Endothelial cell of umbilical vein (primary cell): ENCODE measurements at regions not wholly inside any gene's neighbourhood (a gene's known extent, or its start where the extent isn't known, plus 50 kb on each side); places are given as distances from the start of the nearest gene placed in this dataset.

ENCODE experiments used
- BruUV-seq: library from RNA; stranded (reverse); fragments of 400-500 nt; replicated peaks from 2 replicates; lab custom pipeline; 2021; lab: Mats Ljungman, UMichigan
- CTCF ChIA-PET: fragments of 300-600, 350-600 bp; sonication (Branson Sonifier 250); formaldehyde crosslinking; loops from one replicate; lab custom pipeline; 2021; ENCODE audit warnings: antibody characterized with exemption, inconsistent platforms; lab: Charles Lee
- POLR2A ChIA-PET: fragments of 300-600, 350-600 bp; sonication (Branson Sonifier 250); formaldehyde crosslinking; loops from one replicate; lab custom pipeline; 2021; ENCODE audit warnings: antibody characterized with exemption, inconsistent platforms; lab: Charles Lee
- DNase-seq: peaks from one replicate; pipeline ENCODE4 v3.0.0-alpha.2; 2011; ENCODE audit warnings: low read depth, low spot score
- FAIRE-seq: peaks from 2 replicates; lab custom pipeline; 2011; peaks lifted over from hg19 to GRCh38; lab: Jason Lieb, UNC
- H2AFZ ChIP-seq: 2 replicates; pipeline ENCODE4 v1.6.0; 2012; ENCODE audit warnings: low read depth, low read length, control low read depth, inconsistent platforms
- H3K27ac ChIP-seq: 2 replicates; pipeline ENCODE4 v1.5.1; 2011; ENCODE audit warnings: low read depth, mild to moderate bottlenecking, control low read depth, low read length, moderate library complexity; ENCODE audit not compliant: insufficient read depth
- H3K27me3 ChIP-seq, 2 experiments: 2 replicates each; pipeline versions ENCODE4 v1.6.0 to v1.6.1; 2011; ENCODE audit warnings: low read length in 2 of 2, mixed read lengths in 1 of 2; ENCODE audit not compliant: control insufficient read depth in 2 of 2, insufficient read depth in 2 of 2
- H3K36me3 ChIP-seq, 2 experiments: 2 replicates in 1 of 2; 3 replicates in 1 of 2; pipeline ENCODE4 v1.5.1; 2011; ENCODE audit warnings: low read length in 2 of 2, mild to moderate bottlenecking in 1 of 2, moderate library complexity in 1 of 2; ENCODE audit not compliant: control insufficient read depth in 2 of 2, insufficient read depth in 2 of 2; ENCODE audit errors: extremely low read depth in 1 of 2
- H3K4me1 ChIP-seq: 3 replicates; pipeline ENCODE4 v1.5.1; 2011; ENCODE audit warnings: mild to moderate bottlenecking, low read length; ENCODE audit not compliant: control insufficient read depth, insufficient read depth; ENCODE audit errors: extremely low read depth
- H3K4me2 ChIP-seq: 2 replicates; pipeline ENCODE4 v1.6.1; 2011; ENCODE audit warnings: low read length, control low read depth, mixed read lengths; ENCODE audit not compliant: insufficient read depth
- H3K4me3 ChIP-seq, 3 experiments: fragments of 200-600 bp in 1 of 3; sonication (generic), shearing (Covaris generic) in 1 of 3; replicated peaks in 1 of 3; 2 replicates each; pipeline ENCODE4 v1.5.1; 2011 to 2016; ENCODE audit warnings: control low read depth in 3 of 3, low read length in 3 of 3, mild to moderate bottlenecking in 2 of 3, inconsistent platforms in 1 of 3, low read depth in 1 of 3, moderate library complexity in 1 of 3; ENCODE audit not compliant: insufficient read depth in 1 of 3
- H3K79me2 ChIP-seq: 2 replicates; pipeline ENCODE4 v1.6.0; 2012; ENCODE audit warnings: low read length, inconsistent platforms; ENCODE audit not compliant: control insufficient read depth, insufficient read depth
- H3K9ac ChIP-seq: replicated peaks from 2 replicates; pipeline ENCODE3; 2011; ENCODE audit warnings: low read length, control low read depth; ENCODE audit not compliant: insufficient read depth; ENCODE audit errors: extremely low read depth
- H3K9me1 ChIP-seq: replicated peaks from 3 replicates; pipeline ENCODE4 v1.6.0; 2011; ENCODE audit warnings: mild to moderate bottlenecking, low read length; ENCODE audit not compliant: control insufficient read depth, insufficient read depth; ENCODE audit errors: extremely low read depth
- H3K9me3 ChIP-seq: replicated peaks from 2 replicates; pipeline ENCODE4 v1.5.1; 2012; ENCODE audit warnings: low read length, inconsistent platforms; ENCODE audit not compliant: control insufficient read depth, insufficient read depth
- H4K20me1 ChIP-seq: replicated peaks from 2 replicates; pipeline ENCODE3; 2011; ENCODE audit warnings: mild to moderate bottlenecking, low read length; ENCODE audit not compliant: control insufficient read depth, insufficient read depth; ENCODE audit errors: extremely low read depth
- EZH2 ChIP-seq: IDR thresholded peaks from 2 replicates; pipeline ENCODE4 v1.6.1; 2012; ENCODE audit warnings: borderline replicate concordance, low read depth, mild to moderate bottlenecking, moderate library complexity, low read length, inconsistent platforms; ENCODE audit not compliant: severe bottlenecking
- FOS ChIP-seq: IDR thresholded peaks from 2 replicates; pipeline ENCODE4 v1.6.1; 2011; ENCODE audit warnings: mild to moderate bottlenecking, low read length, moderate library complexity, borderline replicate concordance; ENCODE audit not compliant: insufficient read depth
- GATA2 ChIP-seq: IDR thresholded peaks from 2 replicates; pipeline ENCODE4 v1.7.0; 2011; ENCODE audit warnings: low read depth, mild to moderate bottlenecking, moderate library complexity, mixed read lengths, low read length; ENCODE audit not compliant: insufficient read length, insufficient read depth
- JUN ChIP-seq: IDR thresholded peaks from 2 replicates; pipeline ENCODE4 v1.6.1; 2011; ENCODE audit warnings: borderline replicate concordance, low read depth; ENCODE audit not compliant: insufficient read length, insufficient read depth
- MYC ChIP-seq: IDR thresholded peaks from one replicate; pipeline ENCODE4 v1.6.1; 2011; ENCODE audit warnings: mild to moderate bottlenecking, low read depth, low read length
- POLR2A ChIP-seq: IDR thresholded peaks from 2 replicates; pipeline ENCODE4 v1.6.1; 2012; ENCODE audit warnings: low read depth, mild to moderate bottlenecking, control low read depth, low read length
- POLR2AphosphoS5 ChIP-seq: IDR thresholded peaks from 2 replicates; pipeline ENCODE4 v1.6.1; 2012; ENCODE audit warnings: low read depth, mild to moderate bottlenecking, control low read depth, low read length, moderate library complexity; ENCODE audit not compliant: insufficient read depth
- dilution Hi-C: fragments of 300-500 bp; cut with MboI; formaldehyde crosslinking; loops from one replicate; pipeline ENCODE4 v1.15.0; 2019; ENCODE audit warnings: low sequenced_read_pairs; ENCODE audit not compliant: extremely low pct_ligation_motif_present
- intact Hi-C: fragments of 100-400 bp; cut with micrococcal nuclease; formaldehyde crosslinking; loops from one replicate; pipeline ENCODE4 v1.10.0; 2022
- TF ChIP-seq, protein P1 (sequence below): IDR thresholded peaks from 2 replicates; pipeline ENCODE4 v1.6.1; 2011; ENCODE audit not compliant: insufficient read depth, insufficient read length
- TF ChIP-seq, protein P2 (sequence below), 2 donors: IDR thresholded peaks; 1 replicate in 1 of 2; 2 replicates in 1 of 2; pipeline ENCODE4 v1.5.1; 2011; ENCODE audit warnings: low read length in 2 of 2, mild to moderate bottlenecking in 2 of 2, moderate library complexity in 2 of 2, control low read depth in 1 of 2, inconsistent platforms in 1 of 2, low read depth in 1 of 2; ENCODE audit not compliant: insufficient read depth in 1 of 2; ENCODE audit errors: extremely low read depth in 1 of 2

DNA sequence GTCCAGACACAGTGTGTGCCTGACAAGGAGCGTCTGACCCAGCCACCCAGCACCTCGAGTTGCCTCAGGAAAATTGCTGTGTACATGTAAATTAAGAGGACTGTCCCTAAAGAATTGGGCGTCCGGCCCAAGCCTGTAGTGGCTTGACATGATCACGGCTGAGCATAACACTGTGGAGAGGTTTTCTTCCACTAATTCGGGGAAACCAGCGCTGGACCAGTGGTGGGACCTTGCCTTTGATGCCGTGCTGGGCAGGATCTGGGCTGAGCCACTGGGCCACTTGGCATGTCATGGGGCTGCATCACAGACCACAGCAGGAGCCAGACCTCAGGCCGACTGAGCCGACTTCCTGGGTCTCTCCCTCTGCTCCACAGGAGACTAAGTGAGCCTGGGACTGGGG, 282.5 kb downstream of the GLRX3 start:
- H3K79me2 ChIP-seq, result no peaks in the 10 kb centered on the region
- FAIRE-seq (no peak), DNase-seq (no peak)
- BruUV-seq, result no TSS peak
- intact Hi-C loops, result no loop called here
- H3K27me3 ChIP-seq, result no peaks in the 10 kb centered on the region
- H3K4me2 ChIP-seq, result no peak overlapping the region
- H3K4me3 ChIP-seq, result no peak overlapping the region
- ChIA-PET CTCF (no interaction called here), POLR2A (no interaction called here)
- dilution Hi-C loops, result no loop called here
- H2AFZ ChIP-seq, result no peak overlapping the region
- H3K9me1 ChIP-seq, result no peaks in the 10 kb centered on the region
- peaks cover 2% of the 10 kb centered on the region for H3K9me3 ChIP-seq
- no peak overlapping the region for H3K27ac ChIP-seq
- no peaks in the 10 kb centered on the region for H3K4me1 ChIP-seq
- no peak for TF ChIP-seq POLR2A
- no peak overlapping the region for H3K9ac ChIP-seq
- H3K36me3 ChIP-seq, result no peaks in the 10 kb centered on the region
- H4K20me1 ChIP-seq, result no peaks in the 10 kb centered on the region

DNA sequence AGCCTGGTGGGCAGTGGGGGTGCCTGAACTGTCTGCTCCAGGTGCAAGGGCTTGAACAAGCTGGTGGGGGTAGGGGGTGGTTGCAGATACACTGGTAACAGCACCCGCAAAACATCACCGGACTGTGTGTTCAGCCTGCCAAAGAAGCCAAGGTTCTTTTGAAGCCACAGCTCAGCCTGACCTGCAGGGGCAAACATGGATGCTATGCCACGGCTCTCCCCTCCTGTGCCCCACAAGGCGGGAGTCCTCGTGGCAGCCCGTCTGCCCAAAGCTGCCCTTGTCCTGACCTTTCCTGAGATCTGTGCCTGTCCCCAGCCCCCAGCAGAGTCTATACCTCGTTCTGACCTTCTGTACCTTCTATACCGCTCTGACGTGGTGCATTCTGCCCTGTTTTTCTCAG, 285.7 kb downstream of the GLRX3 start:
- no peaks in the 10 kb centered on the region for H3K36me3 ChIP-seq
- no peaks in the 10 kb centered on the region for H3K79me2 ChIP-seq
- no TSS peak for BruUV-seq
- TF ChIP-seq, protein P1, sequence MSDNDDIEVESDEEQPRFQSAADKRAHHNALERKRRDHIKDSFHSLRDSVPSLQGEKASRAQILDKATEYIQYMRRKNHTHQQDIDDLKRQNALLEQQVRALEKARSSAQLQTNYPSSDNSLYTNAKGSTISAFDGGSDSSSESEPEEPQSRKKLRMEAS, result no peak
- no peak for TF ChIP-seq EZH2
- TF ChIP-seq JUN, result no peak
- TF ChIP-seq FOS, result no peak
- no peak for TF ChIP-seq MYC
- no peak for TF ChIP-seq GATA2
- no peak for TF ChIP-seq POLR2AphosphoS5
- TF ChIP-seq, protein P2, sequence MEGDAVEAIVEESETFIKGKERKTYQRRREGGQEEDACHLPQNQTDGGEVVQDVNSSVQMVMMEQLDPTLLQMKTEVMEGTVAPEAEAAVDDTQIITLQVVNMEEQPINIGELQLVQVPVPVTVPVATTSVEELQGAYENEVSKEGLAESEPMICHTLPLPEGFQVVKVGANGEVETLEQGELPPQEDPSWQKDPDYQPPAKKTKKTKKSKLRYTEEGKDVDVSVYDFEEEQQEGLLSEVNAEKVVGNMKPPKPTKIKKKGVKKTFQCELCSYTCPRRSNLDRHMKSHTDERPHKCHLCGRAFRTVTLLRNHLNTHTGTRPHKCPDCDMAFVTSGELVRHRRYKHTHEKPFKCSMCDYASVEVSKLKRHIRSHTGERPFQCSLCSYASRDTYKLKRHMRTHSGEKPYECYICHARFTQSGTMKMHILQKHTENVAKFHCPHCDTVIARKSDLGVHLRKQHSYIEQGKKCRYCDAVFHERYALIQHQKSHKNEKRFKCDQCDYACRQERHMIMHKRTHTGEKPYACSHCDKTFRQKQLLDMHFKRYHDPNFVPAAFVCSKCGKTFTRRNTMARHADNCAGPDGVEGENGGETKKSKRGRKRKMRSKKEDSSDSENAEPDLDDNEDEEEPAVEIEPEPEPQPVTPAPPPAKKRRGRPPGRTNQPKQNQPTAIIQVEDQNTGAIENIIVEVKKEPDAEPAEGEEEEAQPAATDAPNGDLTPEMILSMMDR (IDR thresholded peaks at IDR 0.05; ENCODE audit: extremely low read depth in 1 of 2, insufficient read depth in 1 of 2, low read depth in 1 of 2, low read length in 2 of 2), result no peak
- TF ChIP-seq POLR2A, result no peak
- no peak overlapping the region for H3K9ac ChIP-seq
- FAIRE-seq (no peak), DNase-seq (no peak)
- CTCF ChIA-PET, result no interaction called here
- H3K9me3 ChIP-seq, result no peaks in the 10 kb centered on the region
- H2AFZ ChIP-seq, result no peak overlapping the region
- H3K27me3 ChIP-seq, result no peaks in the 10 kb centered on the region
- H3K4me1 ChIP-seq, result no peaks in the 10 kb centered on the region
- no peak overlapping the region for H3K4me2 ChIP-seq
- no peaks in the 10 kb centered on the region for H4K20me1 ChIP-seq
- POLR2A ChIA-PET, result no interaction called here
- no peak overlapping the region for H3K27ac ChIP-seq
- no peak overlapping the region for H3K4me3 ChIP-seq
- intact Hi-C loops (no loop called here), dilution Hi-C loops (no loop called here)
- no peaks in the 10 kb centered on the region for H3K9me1 ChIP-seq
